Ovary (tissue), 7 donors: ENCODE measurements at regions not wholly inside any gene's neighbourhood (a gene's known extent, or its start where the extent isn't known, plus 50 kb on each side); places are given as distances from the start of the nearest gene placed in this dataset.
"Not testable (repeated sequence)": the region's sequence is repeated elsewhere in the genome, so short reads cannot be mapped to it uniquely, and the experiment has no call there.

Experiments used
- DNase-seq, 5 donors: peaks; one replicate each; pipeline ENCODE4 v3.0.0-alpha.2; 2019 to 2020
- H3K27ac ChIP-seq, 2 donors: fragments of 200-600 bp; one replicate each; pipeline versions ENCODE4 v1.5.1 to v1.8.0; 2019 to 2022
- H3K27me3 ChIP-seq: fragments of 200-600 bp; one replicate; pipeline ENCODE4 v1.8.0; 2022
- H3K36me3 ChIP-seq: fragments of 200-600 bp; sonication (generic); one replicate; pipeline ENCODE4 v1.5.1; 2019
- H3K4me1 ChIP-seq: one replicate; pipeline ENCODE4 v1.8.1; 2013; ENCODE audit warnings: mild to moderate bottlenecking, moderate library complexity; ENCODE audit not compliant: insufficient read depth
- H3K4me3 ChIP-seq: fragments of 200-600 bp; sonication (generic); one replicate; pipeline ENCODE4 v1.5.1; 2017
- H3K9me3 ChIP-seq, 2 donors: fragments of 200-600 bp in 1 of 2; sonication (generic) in 1 of 2; one replicate each; pipeline versions ENCODE4 v1.5.1 to v1.8.1; 2013 to 2019; ENCODE audit warnings: mild to moderate bottlenecking in 1 of 2, moderate library complexity in 1 of 2
- CTCF ChIP-seq, 3 donors: fragments of 450-650 bp in 2 of 3; fragments of 200-600 bp in 1 of 3; IDR thresholded peaks; one replicate each; pipeline versions ENCODE4 v1.5.1 to v1.8.0; 2016 to 2022; ENCODE audit warnings: antibody characterized with exemption in 3 of 3, mild to moderate bottlenecking in 1 of 3
- EP300 ChIP-seq: sonication (generic); formaldehyde crosslinking; IDR thresholded peaks from one replicate; pipeline ENCODE4 v1.6.1; 2017; ENCODE audit warnings: antibody characterized with exemption
- POLR2A ChIP-seq: fragments of 450-650 bp; IDR thresholded peaks from one replicate; pipeline ENCODE4 v1.6.1; 2017; ENCODE audit warnings: antibody characterized with exemption, mild to moderate bottlenecking, moderate library complexity
- WGBS, 3 donors: extraction: QIAGEN DNeasy Blood & Tissue Kit in 1 of 3; methylation state at CpG; one replicate each; pipeline versions ENCODE4 v1.1.5 to v1.1.7; 2013 to 2017; 5-methylcytosine and 5-hydroxymethylcytosine counted together
- intact Hi-C, 4 donors: fragments of 100-400 bp; cut with DNase I; formaldehyde crosslinking; loops; one replicate each; pipeline versions ENCODE4 v1.11.0 to v1.15.1; 2022 to 2023
- donor health status: DM: no; HTN: no; CAD: no; lungs with moderate emphysema.
- donor health status: DM: no; HTN: no; CAD: no.
- donor health status: Bipolar disorder and iron deficiency.
- donor health status: DM: no; HTN: no; CAD: no.
- donor health status: DM: yes; HTN: yes; CAD: no.

GRCh38 chr1:147052677-147053076, 114.6 kb downstream of the NBPF12 start:
- DNase-seq = no peak
- H3K4me3 ChIP-seq = no peak overlapping the region
- H3K4me1 ChIP-seq = no peaks in the 10 kb centered on the region
- H3K9me3 ChIP-seq = no peaks in the 10 kb centered on the region
- intact Hi-C loops = no loop called here
- no peak overlapping the region for H3K27ac ChIP-seq
- H3K27me3 ChIP-seq = no peaks in the 10 kb centered on the region
- no peaks in the 10 kb centered on the region for H3K36me3 ChIP-seq
- TF ChIP-seq EP300 (no peak), POLR2A (no peak), CTCF (IDR thresholded peaks at IDR 0.05) (no peak)
- WGBS, 3 donors = 73 to 76% (median 74%) methylated on average over 5 of the region's 5 CpGs

GRCh38 chr1:147052143-147052542, 114.0 kb downstream of the NBPF12 start:
- Histone ChIP-seq H3K27ac (no peak overlapping the region), H3K9me3 (no peaks in the 10 kb centered on the region), H3K36me3 (no peaks in the 10 kb centered on the region), H3K4me3 (no peak overlapping the region), H3K4me1 (no peaks in the 10 kb centered on the region), H3K27me3 (no peaks in the 10 kb centered on the region)
- intact Hi-C loops = no loop called here
- DNase-seq = no peak
- TF ChIP-seq POLR2A (no peak), CTCF (IDR thresholded peaks at IDR 0.05) (no peak), EP300 (no peak)
- WGBS, 3 donors = 79 to 87% (median 83%) methylated on average over 8 of the region's 8 CpGs

GRCh38 chr1:147051136-147051535, 113.0 kb downstream of the NBPF12 start:
- intact Hi-C loops = no loop called here
- Histone ChIP-seq H3K36me3 (no peaks in the 10 kb centered on the region), H3K4me3 (no peak overlapping the region), H3K27ac (no peak overlapping the region), H3K4me1 (no peaks in the 10 kb centered on the region), H3K9me3 (no peaks in the 10 kb centered on the region), H3K27me3 (no peaks in the 10 kb centered on the region)
- DNase-seq = no peak
- 83 to 89% (median 84%) methylated on average over 10 of the region's 10 CpGs for WGBS, 3 donors
- TF ChIP-seq EP300 (no peak), CTCF (IDR thresholded peaks at IDR 0.05) (no peak), POLR2A (no peak)

GRCh38 chr1:147050654-147051053, 112.5 kb downstream of the NBPF12 start:
- intact Hi-C loops = no loop called here
- WGBS, 3 donors = 92 to 95% (median 92%) methylated on average over 31 of the region's 31 CpGs
- H3K4me1 ChIP-seq = no peaks in the 10 kb centered on the region
- DNase-seq = no peak
- no peak overlapping the region for H3K4me3 ChIP-seq
- no peak overlapping the region for H3K27ac ChIP-seq
- H3K27me3 ChIP-seq = no peaks in the 10 kb centered on the region
- no peaks in the 10 kb centered on the region for H3K36me3 ChIP-seq
- TF ChIP-seq EP300 = no peak
- TF ChIP-seq CTCF (IDR thresholded peaks at IDR 0.05) = no peak
- no peak for TF ChIP-seq POLR2A
- H3K9me3 ChIP-seq = no peaks in the 10 kb centered on the region

- H3K27ac ChIP-seq, H3K4me3 ChIP-seq, DNase-seq, H3K36me3 ChIP-seq, H3K9me3 ChIP-seq, H3K27me3 ChIP-seq, H3K4me1 ChIP-seq, intact Hi-C loops: not testable (repeated sequence)
- WGBS, 3 donors = 74 to 90% (median 81%) methylated on average over 4 of the region's 4 CpGs
Measured at GRCh38 chr1:147046863-147047394, 108.8 kb downstream of the NBPF12 start.
